ENCODE measurements at regions not wholly inside any gene's neighbourhood (a gene's known extent, or its start where the extent isn't known, plus 50 kb on each side); places are given as distances from the start of the nearest gene placed in this dataset.

DNA sequence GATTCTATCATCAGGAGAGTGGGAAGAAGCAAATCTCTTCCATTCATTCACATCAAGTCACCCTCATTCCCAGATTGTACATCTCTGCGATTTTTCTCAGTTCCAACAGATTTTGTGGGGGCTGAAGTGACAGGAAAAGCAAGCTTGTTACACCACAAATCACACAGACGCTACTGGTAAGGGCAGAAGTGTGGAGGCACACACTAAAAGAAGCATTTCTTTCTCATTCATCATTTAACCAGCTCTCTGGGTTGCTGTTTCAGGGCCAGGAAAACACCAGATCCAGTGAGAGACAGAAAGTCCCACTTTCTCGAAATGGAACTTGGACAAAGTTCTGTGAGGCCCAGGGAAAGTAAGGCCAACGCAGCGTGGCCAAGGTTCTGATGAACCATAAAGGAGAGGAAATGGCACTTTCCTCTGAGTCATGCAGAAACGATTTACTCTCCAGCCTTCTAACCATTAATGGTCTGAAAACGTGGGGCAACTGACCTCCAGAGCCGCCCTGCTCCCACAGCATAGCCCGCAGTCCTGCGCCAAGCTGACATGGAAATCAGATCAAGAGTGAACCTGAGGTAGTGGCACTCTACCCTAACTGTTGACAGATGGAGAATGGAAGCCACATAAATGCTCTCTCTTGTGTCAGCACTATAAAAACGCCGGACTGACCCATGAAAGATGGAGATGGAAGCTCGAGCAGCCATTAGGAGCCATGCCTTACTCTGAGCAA, 191.0 kb downstream of the C1D start:
- Mint-ChIP-seq H3K9me3 (no peaks in the 10 kb centered on the region), H3K4me1 (peaks cover 7% of the 10 kb centered on the region), H3K27me3 (ENCODE audit: insufficient read depth, low read depth, poor library complexity) (no peaks in the 10 kb centered on the region), H3K4me3 (no peak overlapping the region), H3K36me3 (ENCODE audit: low read depth) (no peaks in the 10 kb centered on the region; the same call in 2 of the 3 replicates), H3K27ac (no peak overlapping the region)
- Histone ChIP-seq H3K9me2 (ENCODE audit: insufficient read depth) (peaks cover 5% of the 10 kb centered on the region; the same call in 1 of the 2 replicates), H3K27me3 (ENCODE audit: insufficient read depth) (no peaks in the 10 kb centered on the region), H3K4me2 (no peak overlapping the region), H3F3A (replicated peaks; ENCODE audit: low read depth) (no peaks in the 10 kb centered on the region), H4K20me1 (replicated peaks; ENCODE audit: insufficient read depth) (no peaks in the 10 kb centered on the region), H3K79me2 (replicated peaks; ENCODE audit: insufficient read depth) (no peaks in the 10 kb centered on the region), H3K27ac (ENCODE audit: low read depth) (no peak overlapping the region), H3K4me1 (ENCODE audit: insufficient read depth) (0 out of 2 replicates have a peak, but pooled peaks cover 1% of the 10 kb centered on the region), H3K4me3 (no peak overlapping the region), H2AFZ (no peak overlapping the region), H3K36me3 (ENCODE audit: insufficient read depth) (no peaks in the 10 kb centered on the region; the same call in 1 of the 2 replicates)
- ATAC-seq (no peak), DNase-seq (ENCODE audit: low spot score) (no peak)
- TF ChIP-seq, protein P1, sequence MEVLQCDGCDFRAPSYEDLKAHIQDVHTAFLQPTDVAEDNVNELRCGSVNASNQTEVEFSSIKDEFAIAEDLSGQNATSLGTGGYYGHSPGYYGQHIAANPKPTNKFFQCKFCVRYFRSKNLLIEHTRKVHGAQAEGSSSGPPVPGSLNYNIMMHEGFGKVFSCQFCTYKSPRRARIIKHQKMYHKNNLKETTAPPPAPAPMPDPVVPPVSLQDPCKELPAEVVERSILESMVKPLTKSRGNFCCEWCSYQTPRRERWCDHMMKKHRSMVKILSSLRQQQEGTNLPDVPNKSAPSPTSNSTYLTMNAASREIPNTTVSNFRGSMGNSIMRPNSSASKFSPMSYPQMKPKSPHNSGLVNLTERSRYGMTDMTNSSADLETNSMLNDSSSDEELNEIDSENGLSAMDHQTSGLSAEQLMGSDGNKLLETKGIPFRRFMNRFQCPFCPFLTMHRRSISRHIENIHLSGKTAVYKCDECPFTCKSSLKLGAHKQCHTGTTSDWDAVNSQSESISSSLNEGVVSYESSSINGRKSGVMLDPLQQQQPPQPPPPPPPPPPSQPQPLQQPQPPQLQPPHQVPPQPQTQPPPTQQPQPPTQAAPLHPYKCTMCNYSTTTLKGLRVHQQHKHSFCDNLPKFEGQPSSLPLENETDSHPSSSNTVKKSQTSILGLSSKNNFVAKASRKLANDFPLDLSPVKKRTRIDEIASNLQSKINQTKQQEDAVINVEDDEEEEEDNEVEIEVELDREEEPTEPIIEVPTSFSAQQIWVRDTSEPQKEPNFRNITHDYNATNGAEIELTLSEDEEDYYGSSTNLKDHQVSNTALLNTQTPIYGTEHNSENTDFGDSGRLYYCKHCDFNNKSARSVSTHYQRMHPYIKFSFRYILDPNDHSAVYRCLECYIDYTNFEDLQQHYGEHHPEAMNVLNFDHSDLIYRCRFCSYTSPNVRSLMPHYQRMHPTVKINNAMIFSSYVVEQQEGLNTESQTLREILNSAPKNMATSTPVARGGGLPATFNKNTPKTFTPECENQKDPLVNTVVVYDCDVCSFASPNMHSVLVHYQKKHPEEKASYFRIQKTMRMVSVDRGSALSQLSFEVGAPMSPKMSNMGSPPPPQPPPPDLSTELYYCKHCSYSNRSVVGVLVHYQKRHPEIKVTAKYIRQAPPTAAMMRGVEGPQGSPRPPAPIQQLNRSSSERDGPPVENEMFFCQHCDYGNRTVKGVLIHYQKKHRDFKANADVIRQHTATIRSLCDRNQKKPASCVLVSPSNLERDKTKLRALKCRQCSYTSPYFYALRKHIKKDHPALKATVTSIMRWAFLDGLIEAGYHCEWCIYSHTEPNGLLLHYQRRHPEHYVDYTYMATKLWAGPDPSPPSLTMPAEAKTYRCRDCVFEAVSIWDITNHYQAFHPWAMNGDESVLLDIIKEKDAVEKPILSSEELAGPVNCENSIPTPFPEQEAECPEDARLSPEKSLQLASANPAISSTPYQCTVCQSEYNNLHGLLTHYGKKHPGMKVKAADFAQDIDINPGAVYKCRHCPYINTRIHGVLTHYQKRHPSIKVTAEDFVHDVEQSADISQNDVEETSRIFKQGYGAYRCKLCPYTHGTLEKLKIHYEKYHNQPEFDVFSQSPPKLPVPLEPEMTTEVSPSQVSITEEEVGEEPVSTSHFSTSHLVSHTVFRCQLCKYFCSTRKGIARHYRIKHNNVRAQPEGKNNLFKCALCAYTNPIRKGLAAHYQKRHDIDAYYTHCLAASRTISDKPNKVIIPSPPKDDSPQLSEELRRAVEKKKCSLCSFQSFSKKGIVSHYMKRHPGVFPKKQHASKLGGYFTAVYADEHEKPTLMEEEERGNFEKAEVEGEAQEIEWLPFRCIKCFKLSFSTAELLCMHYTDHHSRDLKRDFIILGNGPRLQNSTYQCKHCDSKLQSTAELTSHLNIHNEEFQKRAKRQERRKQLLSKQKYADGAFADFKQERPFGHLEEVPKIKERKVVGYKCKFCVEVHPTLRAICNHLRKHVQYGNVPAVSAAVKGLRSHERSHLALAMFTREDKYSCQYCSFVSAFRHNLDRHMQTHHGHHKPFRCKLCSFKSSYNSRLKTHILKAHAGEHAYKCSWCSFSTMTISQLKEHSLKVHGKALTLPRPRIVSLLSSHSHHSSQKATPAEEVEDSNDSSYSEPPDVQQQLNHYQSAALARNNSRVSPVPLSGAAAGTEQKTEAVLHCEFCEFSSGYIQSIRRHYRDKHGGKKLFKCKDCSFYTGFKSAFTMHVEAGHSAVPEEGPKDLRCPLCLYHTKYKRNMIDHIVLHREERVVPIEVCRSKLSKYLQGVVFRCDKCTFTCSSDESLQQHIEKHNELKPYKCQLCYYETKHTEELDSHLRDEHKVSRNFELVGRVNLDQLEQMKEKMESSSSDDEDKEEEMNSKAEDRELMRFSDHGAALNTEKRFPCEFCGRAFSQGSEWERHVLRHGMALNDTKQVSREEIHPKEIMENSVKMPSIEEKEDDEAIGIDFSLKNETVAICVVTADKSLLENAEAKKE (CRISPR knock-in tag; IDR thresholded peaks at IDR 0.05): no peak
- TF ChIP-seq NANOG (IDR thresholded peaks at IDR 0.05; ENCODE audit: borderline replicate concordance) (no peak), STAT1 (IDR thresholded peaks at IDR 0.05; ENCODE audit: unreplicated experiment) (no peak), ZNF331 (CRISPR knock-in tag; IDR thresholded peaks at IDR 0.05; ENCODE audit: low read depth) (no peak), CREB1 (CRISPR knock-in tag; IDR thresholded peaks at IDR 0.05; ENCODE audit: low read depth) (no peak), ZNF114 (CRISPR knock-in tag; IDR thresholded peaks at IDR 0.05) (no peak)
- TF ChIP-seq, protein P2, sequence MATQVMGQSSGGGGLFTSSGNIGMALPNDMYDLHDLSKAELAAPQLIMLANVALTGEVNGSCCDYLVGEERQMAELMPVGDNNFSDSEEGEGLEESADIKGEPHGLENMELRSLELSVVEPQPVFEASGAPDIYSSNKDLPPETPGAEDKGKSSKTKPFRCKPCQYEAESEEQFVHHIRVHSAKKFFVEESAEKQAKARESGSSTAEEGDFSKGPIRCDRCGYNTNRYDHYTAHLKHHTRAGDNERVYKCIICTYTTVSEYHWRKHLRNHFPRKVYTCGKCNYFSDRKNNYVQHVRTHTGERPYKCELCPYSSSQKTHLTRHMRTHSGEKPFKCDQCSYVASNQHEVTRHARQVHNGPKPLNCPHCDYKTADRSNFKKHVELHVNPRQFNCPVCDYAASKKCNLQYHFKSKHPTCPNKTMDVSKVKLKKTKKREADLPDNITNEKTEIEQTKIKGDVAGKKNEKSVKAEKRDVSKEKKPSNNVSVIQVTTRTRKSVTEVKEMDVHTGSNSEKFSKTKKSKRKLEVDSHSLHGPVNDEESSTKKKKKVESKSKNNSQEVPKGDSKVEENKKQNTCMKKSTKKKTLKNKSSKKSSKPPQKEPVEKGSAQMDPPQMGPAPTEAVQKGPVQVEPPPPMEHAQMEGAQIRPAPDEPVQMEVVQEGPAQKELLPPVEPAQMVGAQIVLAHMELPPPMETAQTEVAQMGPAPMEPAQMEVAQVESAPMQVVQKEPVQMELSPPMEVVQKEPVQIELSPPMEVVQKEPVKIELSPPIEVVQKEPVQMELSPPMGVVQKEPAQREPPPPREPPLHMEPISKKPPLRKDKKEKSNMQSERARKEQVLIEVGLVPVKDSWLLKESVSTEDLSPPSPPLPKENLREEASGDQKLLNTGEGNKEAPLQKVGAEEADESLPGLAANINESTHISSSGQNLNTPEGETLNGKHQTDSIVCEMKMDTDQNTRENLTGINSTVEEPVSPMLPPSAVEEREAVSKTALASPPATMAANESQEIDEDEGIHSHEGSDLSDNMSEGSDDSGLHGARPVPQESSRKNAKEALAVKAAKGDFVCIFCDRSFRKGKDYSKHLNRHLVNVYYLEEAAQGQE (IDR thresholded peaks at IDR 0.05; ENCODE audit: unreplicated experiment): no peak
- TF ChIP-seq, protein P3, sequence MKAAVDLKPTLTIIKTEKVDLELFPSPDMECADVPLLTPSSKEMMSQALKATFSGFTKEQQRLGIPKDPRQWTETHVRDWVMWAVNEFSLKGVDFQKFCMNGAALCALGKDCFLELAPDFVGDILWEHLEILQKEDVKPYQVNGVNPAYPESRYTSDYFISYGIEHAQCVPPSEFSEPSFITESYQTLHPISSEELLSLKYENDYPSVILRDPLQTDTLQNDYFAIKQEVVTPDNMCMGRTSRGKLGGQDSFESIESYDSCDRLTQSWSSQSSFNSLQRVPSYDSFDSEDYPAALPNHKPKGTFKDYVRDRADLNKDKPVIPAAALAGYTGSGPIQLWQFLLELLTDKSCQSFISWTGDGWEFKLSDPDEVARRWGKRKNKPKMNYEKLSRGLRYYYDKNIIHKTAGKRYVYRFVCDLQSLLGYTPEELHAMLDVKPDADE (IDR thresholded peaks at IDR 0.05): no peak
- TF ChIP-seq, protein P4, sequence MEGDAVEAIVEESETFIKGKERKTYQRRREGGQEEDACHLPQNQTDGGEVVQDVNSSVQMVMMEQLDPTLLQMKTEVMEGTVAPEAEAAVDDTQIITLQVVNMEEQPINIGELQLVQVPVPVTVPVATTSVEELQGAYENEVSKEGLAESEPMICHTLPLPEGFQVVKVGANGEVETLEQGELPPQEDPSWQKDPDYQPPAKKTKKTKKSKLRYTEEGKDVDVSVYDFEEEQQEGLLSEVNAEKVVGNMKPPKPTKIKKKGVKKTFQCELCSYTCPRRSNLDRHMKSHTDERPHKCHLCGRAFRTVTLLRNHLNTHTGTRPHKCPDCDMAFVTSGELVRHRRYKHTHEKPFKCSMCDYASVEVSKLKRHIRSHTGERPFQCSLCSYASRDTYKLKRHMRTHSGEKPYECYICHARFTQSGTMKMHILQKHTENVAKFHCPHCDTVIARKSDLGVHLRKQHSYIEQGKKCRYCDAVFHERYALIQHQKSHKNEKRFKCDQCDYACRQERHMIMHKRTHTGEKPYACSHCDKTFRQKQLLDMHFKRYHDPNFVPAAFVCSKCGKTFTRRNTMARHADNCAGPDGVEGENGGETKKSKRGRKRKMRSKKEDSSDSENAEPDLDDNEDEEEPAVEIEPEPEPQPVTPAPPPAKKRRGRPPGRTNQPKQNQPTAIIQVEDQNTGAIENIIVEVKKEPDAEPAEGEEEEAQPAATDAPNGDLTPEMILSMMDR (conservative IDR thresholded peaks at IDR 0.05; ENCODE audit: low read depth in 2 of 2): no peak
